H1 (cell line): ENCODE measurements at regions not wholly inside any gene's neighbourhood (a gene's known extent, or its start where the extent isn't known, plus 50 kb on each side); places are given as distances from the start of the nearest gene placed in this dataset.

Experiments used
- CTCF ChIA-PET: fragments of 300-600 bp; sonication (Branson Sonifier 250); formaldehyde crosslinking; loops from one replicate; lab custom pipeline; 2021; ENCODE audit not compliant: partially characterized antibody; lab: Charles Lee
- POLR2A ChIA-PET: fragments of 300-600 bp; sonication (Branson Sonifier 250); formaldehyde crosslinking; loops from one replicate; lab custom pipeline; 2021; ENCODE audit warnings: inconsistent platforms; ENCODE audit not compliant: partially characterized antibody; lab: Charles Lee
- DNase-seq, 2 experiments: peaks; one replicate each; pipeline versions ENCODE4 v3.0.0 to v3.0.0-alpha.2; 2010 to 2022; ENCODE audit warnings: low spot score in 2 of 2, low read depth in 1 of 2, mixed read lengths in 1 of 2
- FAIRE-seq: peaks from 2 replicates; lab custom pipeline; 2011; peaks lifted over from hg19 to GRCh38; lab: Jason Lieb, UNC
- H2AFZ ChIP-seq: 2 replicates; pipeline ENCODE4 v1.8.1; 2012; ENCODE audit warnings: low read length, inconsistent platforms
- H2AK5ac ChIP-seq: 2 replicates; pipeline ENCODE4 v1.6.1; 2013; ENCODE audit warnings: low read depth, low read length
- H2BK120ac ChIP-seq: replicated peaks from 2 replicates; pipeline ENCODE3; 2013; ENCODE audit warnings: low read depth, low read length, inconsistent platforms
- H2BK12ac ChIP-seq: 2 replicates; pipeline ENCODE4 v1.6.1; 2013; ENCODE audit warnings: low read depth, low read length
- H2BK15ac ChIP-seq: 2 replicates; pipeline ENCODE4 v1.6.1; 2013; ENCODE audit warnings: low read length
- H2BK20ac ChIP-seq: 2 replicates; pipeline ENCODE4 v1.6.1; 2013; ENCODE audit warnings: low read length
- H2BK5ac ChIP-seq: 2 replicates; pipeline ENCODE4 v1.6.1; 2013; ENCODE audit warnings: low read depth, low read length
- H3K14ac ChIP-seq: 2 replicates; pipeline ENCODE4 v1.6.1; 2013; ENCODE audit warnings: inconsistent platforms; ENCODE audit not compliant: insufficient read length
- H3K18ac ChIP-seq: 2 replicates; pipeline ENCODE4 v1.6.1; 2013; ENCODE audit warnings: low read length; ENCODE audit errors: extremely low read depth
- H3K23ac ChIP-seq: 2 replicates; pipeline ENCODE4 v1.6.1; 2013; ENCODE audit warnings: inconsistent platforms; ENCODE audit not compliant: insufficient read length
- H3K23me2 ChIP-seq: 2 replicates; pipeline ENCODE4 v1.6.1; 2013; ENCODE audit warnings: low read depth, low read length
- H3K27ac ChIP-seq: 2 replicates; pipeline ENCODE4 v1.6.1; 2011; ENCODE audit warnings: low read depth, low read length, inconsistent platforms
- H3K27me3 ChIP-seq, 4 experiments: replicated peaks in 1 of 4; 1 replicate in 1 of 4; 2 replicates in 3 of 4; pipeline versions ENCODE4 v1.6.1 to v1.8.1; 2011 to 2013; ENCODE audit warnings: low read length in 3 of 4, mild to moderate bottlenecking in 3 of 4, inconsistent platforms in 2 of 4, mixed read lengths in 2 of 4, moderate library complexity in 1 of 4; ENCODE audit not compliant: control insufficient read depth in 3 of 4, insufficient read depth in 3 of 4; ENCODE audit errors: extremely low read depth in 1 of 4
- H3K36me3 ChIP-seq, 4 experiments: 2 replicates each; pipeline versions ENCODE4 v1.6.1 to v1.8.1; 2011 to 2013; ENCODE audit warnings: mild to moderate bottlenecking in 4 of 4, low read length in 3 of 4, moderate library complexity in 2 of 4, control low read depth in 1 of 4, inconsistent platforms in 1 of 4; ENCODE audit not compliant: insufficient read depth in 4 of 4, control insufficient read depth in 2 of 4
- H3K4ac ChIP-seq: replicated peaks from 2 replicates; pipeline ENCODE3; 2013; ENCODE audit warnings: low read length, low read depth, mixed read lengths, inconsistent platforms; ENCODE audit not compliant: insufficient read length
- H3K4me1 ChIP-seq, 4 experiments: replicated peaks in 1 of 4; 1 replicate in 1 of 4; 2 replicates in 3 of 4; pipeline versions ENCODE4 v1.6.1 to v1.8.1; 2011 to 2013; ENCODE audit warnings: low read length in 3 of 4, inconsistent platforms in 2 of 4, mixed read lengths in 1 of 4; ENCODE audit not compliant: insufficient read depth in 4 of 4, control insufficient read depth in 3 of 4
- H3K4me2 ChIP-seq, 2 experiments: 2 replicates each; pipeline versions ENCODE4 v1.6.1 to v1.8.1; 2011 to 2013; ENCODE audit warnings: low read depth in 2 of 2, low read length in 2 of 2, control low read depth in 1 of 2, inconsistent platforms in 1 of 2, mild to moderate bottlenecking in 1 of 2; ENCODE audit not compliant: insufficient read depth in 1 of 2
- H3K4me3 ChIP-seq, 4 experiments: fragments of 200-600, 300-600 bp in 1 of 4; sonication (generic), shearing (Covaris generic), sonication (Bioruptor Twin) in 1 of 4; 2 replicates each; pipeline versions ENCODE4 v1.5.1 to v1.8.1; 2011 to 2016; ENCODE audit warnings: low read length in 4 of 4, low read depth in 3 of 4, control low read depth in 2 of 4, inconsistent platforms in 2 of 4, mild to moderate bottlenecking in 2 of 4, mixed read lengths in 1 of 4, moderate library complexity in 1 of 4; ENCODE audit not compliant: insufficient read depth in 2 of 4; ENCODE audit errors: extremely low read depth in 1 of 4
- H3K56ac ChIP-seq: replicated peaks from 2 replicates; pipeline ENCODE3; 2013; ENCODE audit warnings: low read depth, mild to moderate bottlenecking, mixed read lengths, low read length, inconsistent platforms; ENCODE audit not compliant: insufficient read length
- H3K79me1 ChIP-seq: 2 replicates; pipeline ENCODE4 v1.6.1; 2013; ENCODE audit warnings: low read depth, low read length, control low read depth
- H3K79me2 ChIP-seq, 2 experiments: 2 replicates each; pipeline versions ENCODE4 v1.6.1 to v1.8.1; 2012 to 2013; ENCODE audit warnings: low read length in 2 of 2, mild to moderate bottlenecking in 2 of 2, inconsistent platforms in 1 of 2; ENCODE audit not compliant: insufficient read depth in 2 of 2, control insufficient read depth in 1 of 2
- H3K9ac ChIP-seq, 4 experiments: replicated peaks in 1 of 4; 1 replicate in 1 of 4; 2 replicates in 3 of 4; pipeline versions ENCODE4 v1.6.1 to v1.8.1; 2011 to 2013; ENCODE audit warnings: low read depth in 3 of 4, low read length in 3 of 4, control low read depth in 2 of 4, mild to moderate bottlenecking in 2 of 4, moderate library complexity in 2 of 4, inconsistent platforms in 1 of 4; ENCODE audit errors: extremely low read depth in 1 of 4
- H3K9me3 ChIP-seq, 2 experiments: 2 replicates each; pipeline versions ENCODE4 v1.6.1 to v1.8.1; 2012 to 2013; ENCODE audit warnings: mild to moderate bottlenecking in 2 of 2, moderate library complexity in 2 of 2, control low read depth in 1 of 2, inconsistent platforms in 1 of 2, low read depth in 1 of 2, low read length in 1 of 2, mixed read lengths in 1 of 2; ENCODE audit not compliant: insufficient read depth in 2 of 2
- H4K20me1 ChIP-seq, 2 experiments: replicated peaks in 1 of 2; 2 replicates each; pipeline versions ENCODE3 to v1.8.1; 2011 to 2013; ENCODE audit warnings: inconsistent platforms in 2 of 2, low read length in 2 of 2, mild to moderate bottlenecking in 1 of 2; ENCODE audit not compliant: insufficient read depth in 2 of 2, control insufficient read depth in 1 of 2
- H4K5ac ChIP-seq: 2 replicates; pipeline ENCODE4 v1.6.1; 2013; ENCODE audit warnings: low read length, low read depth, mixed read lengths, inconsistent platforms; ENCODE audit not compliant: insufficient read length
- H4K8ac ChIP-seq: 2 replicates; pipeline ENCODE4 v1.8.0; 2013; ENCODE audit warnings: mild to moderate bottlenecking, moderate library complexity, low read length, inconsistent platforms; ENCODE audit not compliant: insufficient read depth; ENCODE audit errors: extremely low read depth
- H4K91ac ChIP-seq: replicated peaks from 2 replicates; pipeline ENCODE3; 2013; ENCODE audit warnings: low read length, mixed read lengths, inconsistent platforms; ENCODE audit not compliant: insufficient read length
- ATF3 ChIP-seq: IDR thresholded peaks from 2 replicates; pipeline ENCODE4 v1.6.1; 2011; ENCODE audit warnings: low read depth, mild to moderate bottlenecking, low read length; ENCODE audit not compliant: insufficient read depth
- BCL11A ChIP-seq, 2 experiments: IDR thresholded peaks; one replicate each; pipeline ENCODE4 v1.6.1; 2011; ENCODE audit warnings: low read depth in 2 of 2, low read length in 2 of 2, mild to moderate bottlenecking in 2 of 2
- MAX ChIP-seq: IDR thresholded peaks from 2 replicates; pipeline ENCODE4 v1.6.1; 2012; ENCODE audit warnings: inconsistent platforms
- WGBS, 2 experiments: shearing (Covaris generic) in 1 of 2; methylation state at CpG; one replicate each; pipeline versions ENCODE4 v1.1.6 to v1.1.7; 2013 to 2015; ENCODE audit warnings: low lambda C conversion rate in 2 of 2, mixed read lengths in 2 of 2, inconsistent platforms in 1 of 2, low coverage in 1 of 2, missing lambda C conversion rate in 1 of 2; ENCODE audit not compliant: insufficient replicate concordance in 2 of 2, insufficient coverage in 1 of 2, insufficient read length in 1 of 2; ENCODE audit errors: extremely low coverage in 1 of 2, missing lambda C conversion rate in 1 of 2; 5-methylcytosine and 5-hydroxymethylcytosine counted together

DNA sequence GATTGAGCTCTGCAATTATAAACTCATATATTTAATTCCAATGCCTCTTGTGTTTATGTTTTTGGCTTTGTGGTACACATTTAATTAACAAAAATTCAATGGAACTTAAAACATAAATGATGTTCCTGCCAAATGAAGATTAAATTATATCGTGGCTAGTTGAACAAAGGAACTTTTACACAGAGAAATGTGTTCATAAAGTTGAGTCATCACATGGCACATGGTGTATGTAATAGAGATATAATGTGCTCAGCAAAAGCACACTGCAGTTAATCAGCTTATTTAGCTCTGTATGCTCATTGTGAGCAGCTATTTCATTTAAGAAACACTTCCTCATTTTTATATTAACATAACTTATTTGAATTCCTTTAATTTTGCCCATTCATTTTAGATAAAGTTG lies 1295.6 kb upstream of the CITED2 start (continued):
- no peak for TF ChIP-seq MAX

DNA sequence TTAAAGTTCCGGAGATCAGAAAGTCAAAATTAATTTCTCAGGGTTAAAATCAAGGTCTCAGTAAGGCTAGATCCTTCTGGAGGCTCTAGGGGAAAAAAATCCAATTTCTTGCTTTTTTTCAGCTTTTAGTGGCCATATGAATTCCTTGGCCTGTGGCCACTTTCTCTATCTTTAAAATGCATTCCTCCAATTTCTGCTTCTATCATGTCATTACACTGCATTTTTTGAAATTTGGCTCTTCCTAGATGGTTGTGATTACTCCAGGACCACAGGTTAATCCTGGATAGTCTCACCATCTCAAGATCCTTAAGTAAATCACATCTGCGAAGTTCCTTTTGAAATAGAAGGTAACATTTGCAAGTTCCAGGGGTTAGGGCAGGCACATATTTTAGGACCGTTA lies 1294.9 kb upstream of the CITED2 start:
- no peak overlapping the region for H3K9ac ChIP-seq
- no peaks in the 10 kb centered on the region for H3K9me3 ChIP-seq
- H3K79me2 ChIP-seq, result no peaks in the 10 kb centered on the region
- no peak overlapping the region for H4K91ac ChIP-seq
- no peak overlapping the region for H2AFZ ChIP-seq
- no peak overlapping the region for H4K8ac ChIP-seq
- H3K23ac ChIP-seq, result no peak overlapping the region
- FAIRE-seq (no peak), DNase-seq (no peak)
- no peak overlapping the region for H3K4ac ChIP-seq
- no peaks in the 10 kb centered on the region for H4K20me1 ChIP-seq
- no peak overlapping the region for H3K27ac ChIP-seq
- no peak overlapping the region for H2AK5ac ChIP-seq
- H3K4me3 ChIP-seq, result no peak overlapping the region
- 89% methylated on average over 3 of the region's 3 CpGs; no CpG with 5 or more reads in 1 of the 2 experiments for WGBS, 2 experiments
- H3K23me2 ChIP-seq, result no peaks in the 10 kb centered on the region
- H2BK20ac ChIP-seq, result no peak overlapping the region
- no peak overlapping the region for H3K4me2 ChIP-seq
- no peak overlapping the region for H2BK15ac ChIP-seq
- H4K5ac ChIP-seq, result no peak overlapping the region
- no peak overlapping the region for H3K56ac ChIP-seq
- no peak overlapping the region for H2BK120ac ChIP-seq
- ChIA-PET POLR2A (no interaction called here), CTCF (no interaction called here)
- TF ChIP-seq ATF3, result no peak
- TF ChIP-seq BCL11A (IDR thresholded peaks at IDR 0.05; ENCODE audit: low read depth in 2 of 2, low read length in 2 of 2), result no peak
- no peak overlapping the region for H2BK12ac ChIP-seq
- no peak overlapping the region for H3K14ac ChIP-seq
- no peaks in the 10 kb centered on the region for H3K27me3 ChIP-seq
- H3K36me3 ChIP-seq, result no peaks in the 10 kb centered on the region
- H3K4me1 ChIP-seq, result no peaks in the 10 kb centered on the region
- H3K79me1 ChIP-seq, result no peaks in the 10 kb centered on the region
- no peak overlapping the region for H3K18ac ChIP-seq
- no peak overlapping the region for H2BK5ac ChIP-seq
